B cell (primary cell): ENCODE measurements at regions not wholly inside any gene's neighbourhood (a gene's known extent, or its start where the extent isn't known, plus 50 kb on each side); places are given as distances from the start of the nearest gene placed in this dataset.

ENCODE experiments used
- ATAC-seq: fragments of 200-7000 bp; cut with Tn5 transposase; one replicate; pipeline ENCODE4 v1.10.0; 2021; ENCODE audit warnings: low read depth, mild to moderate bottlenecking, moderate number of reproducible peaks, moderate library complexity
- CTCF ChIA-PET: fragments of 350-600 bp; sonication (Branson Sonifier 250); formaldehyde crosslinking; loops from one replicate; lab custom pipeline; 2021; ENCODE audit warnings: antibody characterized with exemption, inconsistent platforms; lab: Charles Lee
- POLR2A ChIA-PET: fragments of 350-600 bp; sonication (Branson Sonifier 250); formaldehyde crosslinking; loops from one replicate; lab custom pipeline; 2021; ENCODE audit warnings: antibody characterized with exemption; lab: Charles Lee
- DNase-seq: peaks from one replicate; pipeline ENCODE4 v3.0.0; 2013
- H2AFZ ChIP-seq: 2 replicates; pipeline ENCODE4 v1.6.1; 2012; ENCODE audit warnings: mild to moderate bottlenecking, low read depth, low read length; ENCODE audit not compliant: insufficient read depth, poor library complexity, severe bottlenecking
- H3K27ac ChIP-seq, 2 donors: 1 replicate in 1 of 2; 2 replicates in 1 of 2; pipeline ENCODE4 v1.5.1; 2012 to 2013; ENCODE audit warnings: low read length in 2 of 2, mild to moderate bottlenecking in 2 of 2, moderate library complexity in 1 of 2
- H3K27me3 ChIP-seq, 4 experiments: fragments of 200-600 bp in 1 of 4; sonication (generic) in 1 of 4; replicated peaks in 1 of 4; 1 replicate in 2 of 4; 2 replicates in 2 of 4; pipeline versions ENCODE4 v1.6.1 to v1.7.0; 2013 to 2016; ENCODE audit warnings: low read length in 3 of 4, mild to moderate bottlenecking in 2 of 4, mixed read lengths in 1 of 4, moderate library complexity in 1 of 4; ENCODE audit not compliant: insufficient read depth in 4 of 4, control insufficient read depth in 3 of 4; ENCODE audit errors: control extremely low read depth in 1 of 4
- H3K36me3 ChIP-seq, 2 experiments: replicated peaks in 1 of 2; 1 replicate in 1 of 2; 2 replicates in 1 of 2; pipeline versions ENCODE4 v1.6.1 to v1.7.1; 2013; ENCODE audit warnings: low read length in 1 of 2; ENCODE audit not compliant: insufficient read depth in 2 of 2, control insufficient read depth in 1 of 2; ENCODE audit errors: control extremely low read depth in 1 of 2, extremely low read depth in 1 of 2
- H3K4me1 ChIP-seq, 2 donors: fragments of 200-600 bp in 1 of 2; sonication (generic) in 1 of 2; 1 replicate in 1 of 2; 2 replicates in 1 of 2; pipeline versions ENCODE4 v1.5.1 to v1.6.1; 2013 to 2017; ENCODE audit warnings: low read length in 2 of 2; ENCODE audit not compliant: control insufficient read depth in 2 of 2, insufficient read depth in 2 of 2
- H3K4me2 ChIP-seq: replicated peaks from 2 replicates; pipeline ENCODE3; 2012; ENCODE audit warnings: mild to moderate bottlenecking, low read depth, low read length; ENCODE audit not compliant: poor library complexity, severe bottlenecking
- H3K4me3 ChIP-seq, 5 experiments: fragments of 200-600 bp in 1 of 5; sonication (generic) in 1 of 5; 1 replicate in 3 of 5; 2 replicates in 2 of 5; pipeline versions ENCODE4 v1.5.1 to v1.7.0; 2011 to 2016; ENCODE audit warnings: low read length in 4 of 5, mild to moderate bottlenecking in 4 of 5, low read depth in 2 of 5, control low read depth in 1 of 5, moderate library complexity in 1 of 5; ENCODE audit not compliant: insufficient read depth in 1 of 5; ENCODE audit errors: control extremely low read depth in 1 of 5, extremely low read depth in 1 of 5
- H3K79me2 ChIP-seq: fragments of 200-600 bp; sonication (generic); one replicate; pipeline ENCODE4 v1.6.0; 2016; ENCODE audit warnings: low read length; ENCODE audit not compliant: control insufficient read depth, insufficient read depth
- H3K9ac ChIP-seq: fragments of 200-600 bp; sonication (generic); 2 replicates; pipeline ENCODE4 v1.6.1; 2017; ENCODE audit warnings: mild to moderate bottlenecking, low read length, moderate library complexity
- H3K9me3 ChIP-seq, 3 donors: one replicate each; pipeline versions ENCODE4 v1.6.1 to v1.7.1; 2013; ENCODE audit warnings: low read length in 2 of 3; ENCODE audit not compliant: control insufficient read depth in 2 of 3, insufficient read depth in 1 of 3; ENCODE audit errors: control extremely low read depth in 1 of 3
- H4K20me1 ChIP-seq: 2 replicates; pipeline ENCODE4 v1.6.0; 2012; ENCODE audit warnings: mild to moderate bottlenecking, low read length; ENCODE audit not compliant: insufficient read depth, control insufficient read depth, poor library complexity, severe bottlenecking
- H3K27ac Mint-ChIP-seq: one replicate; pipeline ENCODE4 v1.8.0; 2021; ENCODE audit warnings: mixed read lengths
- H3K27me3 Mint-ChIP-seq: one replicate; pipeline ENCODE4 v1.8.0; 2021; ENCODE audit warnings: mixed read lengths
- H3K4me1 Mint-ChIP-seq: one replicate; pipeline ENCODE4 v1.8.0; 2021; ENCODE audit warnings: mixed read lengths
- H3K4me3 Mint-ChIP-seq: one replicate; pipeline ENCODE4 v1.8.0; 2021; ENCODE audit warnings: mixed read lengths
- H3K9me3 Mint-ChIP-seq: one replicate; pipeline ENCODE4 v1.8.0; 2022; ENCODE audit warnings: mixed read lengths; ENCODE audit not compliant: insufficient read depth
- EZH2 ChIP-seq: IDR thresholded peaks from 2 replicates; pipeline ENCODE4 v1.6.1; 2012; ENCODE audit warnings: borderline replicate concordance, low read depth, mild to moderate bottlenecking, moderate library complexity, low read length; ENCODE audit not compliant: insufficient read depth, poor library complexity, severe bottlenecking
- WGBS: methylation state at CpG from one replicate; pipeline ENCODE4 v1.1.5; 2013; ENCODE audit warnings: missing lambda C conversion rate; ENCODE audit not compliant: insufficient coverage; 5-methylcytosine and 5-hydroxymethylcytosine counted together
- intact Hi-C: fragments of 100-400 bp; cut with micrococcal nuclease; formaldehyde crosslinking; loops from one replicate; pipeline ENCODE4 v1.10.0; 2022
- TF ChIP-seq, protein P1 (sequence below): fragments of 200-600 bp; IDR thresholded peaks from one replicate; pipeline ENCODE4 v1.8.0; 2022; ENCODE audit warnings: antibody characterized with exemption, mild to moderate bottlenecking

DNA sequence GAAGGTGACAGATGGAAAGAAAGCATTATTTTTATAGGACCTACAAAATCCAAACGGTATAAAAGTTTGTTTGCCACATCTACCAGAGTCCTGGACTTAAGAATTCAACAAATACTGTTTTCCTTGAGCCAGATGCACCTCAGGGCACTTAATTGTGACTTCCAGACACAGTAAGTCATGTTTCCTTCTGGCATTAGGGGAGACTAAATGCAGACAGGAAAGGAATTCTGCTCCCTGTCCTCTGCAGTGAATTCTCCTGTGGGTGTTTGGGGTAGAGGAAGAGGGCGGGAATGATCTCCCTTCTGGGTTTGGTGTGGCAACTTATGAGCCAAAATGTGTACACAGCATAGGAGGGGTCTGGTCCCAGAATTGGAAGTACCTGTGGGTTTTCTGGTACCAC is 93.9 kb upstream of the ZDHHC17 start:
- H3K27ac Mint-ChIP-seq, result no peak overlapping the region
- intact Hi-C loops, result no loop called here

DNA sequence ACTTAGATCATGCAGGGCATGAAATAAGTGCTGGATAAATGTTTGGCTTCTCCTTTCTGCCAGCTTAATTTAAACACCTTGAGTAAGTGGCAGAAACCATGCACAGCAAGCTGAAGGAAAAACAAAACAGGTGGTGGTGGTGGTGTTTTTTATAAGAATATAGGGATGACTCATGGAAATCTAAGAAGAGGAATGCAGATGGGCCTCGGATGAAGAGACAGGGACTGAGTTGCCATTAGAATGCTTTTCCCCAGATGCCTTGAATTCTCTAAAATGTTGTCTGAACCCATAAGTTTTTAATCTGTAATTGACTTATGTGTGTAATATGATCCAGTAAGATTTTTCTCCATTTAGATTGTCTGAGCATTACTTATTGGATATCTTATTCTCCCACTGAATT is 93.1 kb upstream of the ZDHHC17 start:
- CTCF ChIA-PET, result no interaction called here
- Histone ChIP-seq H3K9ac (no peak overlapping the region), H3K9me3 (peaks cover 0 to 1% (median 0%) of the 10 kb centered on the region in 3 donors), H3K4me3 (no peak overlapping the region), H3K79me2 (no peaks in the 10 kb centered on the region), H3K27me3 (no peaks in the 10 kb centered on the region), H4K20me1 (no peaks in the 10 kb centered on the region), H2AFZ (no peak overlapping the region), H3K4me2 (no peak overlapping the region), H3K4me1 (peaks cover 0 to 9% of the 10 kb centered on the region in 2 donors), H3K36me3 (no peaks in the 10 kb centered on the region), H3K27ac (no peak overlapping the region)
- Mint-ChIP-seq H3K9me3 (no peaks in the 10 kb centered on the region), H3K27me3 (peaks cover 6% of the 10 kb centered on the region), H3K4me3 (no peak overlapping the region), H3K27ac (no peak overlapping the region), H3K4me1 (peaks cover 7% of the 10 kb centered on the region)
- DNase-seq (no peak), ATAC-seq (no peak)
- intact Hi-C loops, result no loop called here
- WGBS, result no CpG with 5 or more reads among the region's 1 CpG
- TF ChIP-seq EZH2, result no peak
- TF ChIP-seq, protein P1, sequence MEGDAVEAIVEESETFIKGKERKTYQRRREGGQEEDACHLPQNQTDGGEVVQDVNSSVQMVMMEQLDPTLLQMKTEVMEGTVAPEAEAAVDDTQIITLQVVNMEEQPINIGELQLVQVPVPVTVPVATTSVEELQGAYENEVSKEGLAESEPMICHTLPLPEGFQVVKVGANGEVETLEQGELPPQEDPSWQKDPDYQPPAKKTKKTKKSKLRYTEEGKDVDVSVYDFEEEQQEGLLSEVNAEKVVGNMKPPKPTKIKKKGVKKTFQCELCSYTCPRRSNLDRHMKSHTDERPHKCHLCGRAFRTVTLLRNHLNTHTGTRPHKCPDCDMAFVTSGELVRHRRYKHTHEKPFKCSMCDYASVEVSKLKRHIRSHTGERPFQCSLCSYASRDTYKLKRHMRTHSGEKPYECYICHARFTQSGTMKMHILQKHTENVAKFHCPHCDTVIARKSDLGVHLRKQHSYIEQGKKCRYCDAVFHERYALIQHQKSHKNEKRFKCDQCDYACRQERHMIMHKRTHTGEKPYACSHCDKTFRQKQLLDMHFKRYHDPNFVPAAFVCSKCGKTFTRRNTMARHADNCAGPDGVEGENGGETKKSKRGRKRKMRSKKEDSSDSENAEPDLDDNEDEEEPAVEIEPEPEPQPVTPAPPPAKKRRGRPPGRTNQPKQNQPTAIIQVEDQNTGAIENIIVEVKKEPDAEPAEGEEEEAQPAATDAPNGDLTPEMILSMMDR, result no peak
- POLR2A ChIA-PET, result no interaction called here

More for the DNA sequence above, 93.9 kb upstream of the ZDHHC17 start:
- Histone ChIP-seq H3K9ac (no peak overlapping the region), H3K36me3 (no peaks in the 10 kb centered on the region), H3K27ac (no peak overlapping the region), H2AFZ (no peak overlapping the region), H3K9me3 (peaks cover 0 to 1% (median 0%) of the 10 kb centered on the region in 3 donors), H3K4me3 (no peak overlapping the region), H3K79me2 (no peaks in the 10 kb centered on the region), H3K4me2 (no peak overlapping the region), H4K20me1 (no peaks in the 10 kb centered on the region), H3K27me3 (no peaks in the 10 kb centered on the region), H3K4me1 (peaks cover 0 to 9% of the 10 kb centered on the region in 2 donors)
- H3K27me3 Mint-ChIP-seq, result peaks cover 6% of the 10 kb centered on the region
- ChIA-PET POLR2A (no interaction called here), CTCF (no interaction called here)
- DNase-seq (no peak), ATAC-seq (no peak)
- no peak for TF ChIP-seq EZH2
- TF ChIP-seq, protein P1, result no peak
- 100% methylated on average over 1 of the region's 2 CpGs for WGBS
- H3K4me1 Mint-ChIP-seq, result peaks cover 9% of the 10 kb centered on the region
- no peak overlapping the region for H3K4me3 Mint-ChIP-seq
- no peaks in the 10 kb centered on the region for H3K9me3 Mint-ChIP-seq
